GM12891 (cell line): ENCODE measurements at regions not wholly inside any gene's neighbourhood (a gene's known extent, or its start where the extent isn't known, plus 50 kb on each side); places are given as distances from the start of the nearest gene placed in this dataset.

Source experiments
- PAX5 ChIP-seq: IDR thresholded peaks from 2 replicates; pipeline ENCODE4 v1.6.1; 2011; ENCODE audit warnings: low read length, moderate library complexity, mild to moderate bottlenecking; ENCODE audit not compliant: insufficient read depth, severe bottlenecking
- POLR2A ChIP-seq: IDR thresholded peaks from 2 replicates; pipeline ENCODE4 v1.6.1; 2011; ENCODE audit warnings: low read depth, low read length, control low read depth
- POLR2AphosphoS5 ChIP-seq: IDR thresholded peaks from 2 replicates; pipeline ENCODE4 v1.6.1; 2011; ENCODE audit warnings: low read depth, low read length, control low read depth
- POU2F2 ChIP-seq: IDR thresholded peaks from 2 replicates; pipeline ENCODE4 v1.6.1; 2011; ENCODE audit warnings: low read depth, mild to moderate bottlenecking, control low read depth, low read length, moderate library complexity
- SPI1 ChIP-seq: IDR thresholded peaks from 2 replicates; pipeline ENCODE4 v1.6.1; 2011; ENCODE audit warnings: low read depth, low read length, control low read depth
- TAF1 ChIP-seq: IDR thresholded peaks from 2 replicates; pipeline ENCODE4 v1.6.1; 2011; ENCODE audit warnings: low read depth, low read length, control low read depth

GRCh38 chr11:19429108-19429760 is 188.5 kb upstream of the E2F8 start:
- TF ChIP-seq POLR2A (no peak), TAF1 (no peak), POLR2AphosphoS5 (no peak), SPI1 (no peak), PAX5 (no peak), POU2F2 (no peak)
